ENCODE measurements at regions not wholly inside any gene's neighbourhood (a gene's known extent, or its start where the extent isn't known, plus 50 kb on each side); places are given as distances from the start of the nearest gene placed in this dataset.

DNA sequence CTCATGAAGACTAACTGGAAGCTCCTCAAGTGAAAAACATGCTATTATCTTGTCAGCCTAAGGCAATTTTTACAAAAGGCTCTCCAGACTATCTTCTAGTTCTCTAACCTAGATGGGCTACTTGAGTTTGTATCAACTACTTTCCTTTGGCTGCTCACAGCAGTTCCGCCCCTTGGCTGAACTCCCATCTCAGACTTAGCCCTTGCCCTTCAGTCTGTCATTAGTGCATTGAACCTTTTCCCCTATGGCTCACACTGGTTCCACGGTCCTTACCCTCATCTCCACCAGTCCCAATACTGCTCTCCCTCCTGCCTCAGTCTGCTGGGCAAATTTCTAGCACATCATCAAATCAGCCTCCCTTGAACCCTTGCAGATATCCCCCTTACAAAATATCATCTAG is 362.3 kb downstream of the PPP1R2C start:
- DNase-seq (no peak), FAIRE-seq (no peak)
- Histone ChIP-seq H3K9ac (ENCODE audit: low read length in 3 of 3) (no peak overlapping the region), H3K36me3 (ENCODE audit: control insufficient read depth in 2 of 3, insufficient read depth in 3 of 3, low read length in 3 of 3) (no peaks in the 10 kb centered on the region), H3K27ac (ENCODE audit: low read depth in 2 of 2, low read length in 2 of 2) (no peak overlapping the region), H3K9me3 (ENCODE audit: control insufficient read depth in 2 of 3, insufficient read depth in 1 of 3, low read length in 3 of 3) (no peaks in the 10 kb centered on the region), H3K4me3 (ENCODE audit: low read length in 3 of 3) (no peak overlapping the region), H3K4me1 (ENCODE audit: control insufficient read depth in 2 of 3, insufficient read depth in 2 of 3, low read depth in 1 of 3, low read length in 3 of 3) (no peaks in the 10 kb centered on the region), H3K27me3 (ENCODE audit: control insufficient read depth, insufficient read depth, low read length) (no peaks in the 10 kb centered on the region)
- no peak for TF ChIP-seq CTCF (IDR thresholded peaks at IDR 0.05; ENCODE audit: borderline replicate concordance, extremely low read depth, insufficient read depth)
- intact Hi-C loops (cut with DNase I), result no loop called here

GRCh38 chrX:42414057-42414456 is 363.9 kb downstream of the PPP1R2C start:
- H3K27me3 ChIP-seq (ENCODE audit: control insufficient read depth, insufficient read depth, low read length), result no peaks in the 10 kb centered on the region
- no peak for TF ChIP-seq CTCF (IDR thresholded peaks at IDR 0.05; ENCODE audit: borderline replicate concordance, extremely low read depth, insufficient read depth)
- H3K36me3 ChIP-seq (ENCODE audit: control insufficient read depth in 2 of 3, insufficient read depth in 3 of 3, low read length in 3 of 3), result no peaks in the 10 kb centered on the region
- no peak overlapping the region for H3K9ac ChIP-seq (ENCODE audit: low read length in 3 of 3)
- H3K9me3 ChIP-seq (ENCODE audit: control insufficient read depth in 2 of 3, insufficient read depth in 1 of 3, low read length in 3 of 3), result no peaks in the 10 kb centered on the region
- H3K4me1 ChIP-seq (ENCODE audit: control insufficient read depth in 2 of 3, insufficient read depth in 2 of 3, low read depth in 1 of 3, low read length in 3 of 3), result no peaks in the 10 kb centered on the region
- no peak for DNase-seq
- no peak for FAIRE-seq
- H3K4me3 ChIP-seq (ENCODE audit: low read length in 3 of 3), result no peak overlapping the region
- intact Hi-C loops (cut with DNase I), result no loop called here
- no peak overlapping the region for H3K27ac ChIP-seq (ENCODE audit: low read depth in 2 of 2, low read length in 2 of 2)

DNA sequence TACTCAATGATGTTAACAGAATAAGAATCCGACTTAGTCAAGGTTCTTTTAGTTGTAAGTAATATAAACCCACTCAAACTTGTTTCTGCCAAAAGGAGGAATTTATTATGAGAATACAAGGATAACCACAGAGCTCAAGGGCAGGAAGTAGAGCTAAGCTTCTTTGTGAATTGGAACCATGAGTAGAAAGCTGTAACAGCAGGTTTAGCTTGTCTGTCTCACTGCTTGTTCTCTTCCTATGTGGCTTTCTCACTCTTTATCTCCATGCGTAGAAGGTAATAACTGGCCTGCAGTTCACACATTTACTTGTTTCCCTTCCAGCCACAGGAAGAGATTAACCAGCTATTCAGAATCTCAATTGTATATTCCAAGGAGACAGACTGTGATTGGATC is 378.3 kb downstream of the PPP1R2C start:
- TF ChIP-seq CTCF (IDR thresholded peaks at IDR 0.05; ENCODE audit: borderline replicate concordance, extremely low read depth, insufficient read depth), result no peak
- DNase-seq (no peak), FAIRE-seq (no peak)
- Histone ChIP-seq H3K9me3 (ENCODE audit: control insufficient read depth in 2 of 3, insufficient read depth in 1 of 3, low read length in 3 of 3) (no peaks in the 10 kb centered on the region), H3K4me3 (ENCODE audit: low read length in 3 of 3) (no peak overlapping the region), H3K27me3 (ENCODE audit: control insufficient read depth, insufficient read depth, low read length) (no peaks in the 10 kb centered on the region), H3K9ac (ENCODE audit: low read length in 3 of 3) (no peak overlapping the region), H3K4me1 (ENCODE audit: control insufficient read depth in 2 of 3, insufficient read depth in 2 of 3, low read depth in 1 of 3, low read length in 3 of 3) (no peaks in the 10 kb centered on the region), H3K27ac (ENCODE audit: low read depth in 2 of 2, low read length in 2 of 2) (no peak overlapping the region), H3K36me3 (ENCODE audit: control insufficient read depth in 2 of 3, insufficient read depth in 3 of 3, low read length in 3 of 3) (no peaks in the 10 kb centered on the region)
- intact Hi-C loops (cut with DNase I), result no loop called here

DNA sequence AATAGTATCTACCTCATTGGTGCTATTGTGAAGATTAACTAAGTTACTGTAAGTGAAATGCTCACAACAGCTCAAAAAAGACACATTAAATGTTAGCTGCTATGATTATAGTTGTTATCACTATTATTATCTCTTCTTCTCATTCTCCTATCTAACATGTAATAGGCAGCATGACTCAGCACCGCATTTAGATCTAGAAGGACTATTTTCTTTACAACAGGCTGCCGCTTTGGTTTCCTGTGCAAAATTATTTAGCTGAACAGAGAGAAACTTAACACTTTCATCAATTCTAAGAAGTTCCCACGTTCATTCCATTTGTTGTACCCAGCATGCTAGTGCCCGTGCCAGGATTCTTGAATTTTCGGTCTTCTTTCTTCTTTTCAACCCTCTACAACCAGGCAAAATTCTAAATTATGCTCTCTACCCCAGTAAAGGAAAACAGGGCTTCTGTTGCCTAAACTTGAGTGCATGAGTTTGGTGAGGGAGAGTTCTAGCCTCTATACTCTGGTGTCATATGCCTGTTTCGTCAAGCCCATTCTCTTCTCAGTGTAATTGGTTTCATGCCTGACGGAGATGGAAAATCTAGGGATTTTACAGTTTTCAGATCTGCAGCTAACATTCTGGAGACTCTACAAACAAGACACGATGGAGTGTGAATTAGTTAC is 378.9 kb downstream of the PPP1R2C start:
- no peak for FAIRE-seq
- H3K27ac ChIP-seq (ENCODE audit: low read depth in 2 of 2, low read length in 2 of 2), result no peak overlapping the region
- no peak for TF ChIP-seq CTCF (IDR thresholded peaks at IDR 0.05; ENCODE audit: borderline replicate concordance, extremely low read depth, insufficient read depth)

More for the DNA sequence above, 378.9 kb downstream of the PPP1R2C start:
- Histone ChIP-seq H3K27me3 (ENCODE audit: control insufficient read depth, insufficient read depth, low read length) (no peaks in the 10 kb centered on the region), H3K9ac (ENCODE audit: low read length in 3 of 3) (no peak overlapping the region), H3K36me3 (ENCODE audit: control insufficient read depth in 2 of 3, insufficient read depth in 3 of 3, low read length in 3 of 3) (no peaks in the 10 kb centered on the region), H3K4me1 (ENCODE audit: control insufficient read depth in 2 of 3, insufficient read depth in 2 of 3, low read depth in 1 of 3, low read length in 3 of 3) (no peaks in the 10 kb centered on the region), H3K4me3 (ENCODE audit: low read length in 3 of 3) (no peak overlapping the region), H3K9me3 (ENCODE audit: control insufficient read depth in 2 of 3, insufficient read depth in 1 of 3, low read length in 3 of 3) (no peaks in the 10 kb centered on the region)
- intact Hi-C loops (cut with DNase I), result no loop called here
- no peak for DNase-seq
